GM12878 (cell line): ENCODE measurements at regions not wholly inside any gene's neighbourhood (a gene's known extent, or its start where the extent isn't known, plus 50 kb on each side); places are given as distances from the start of the nearest gene placed in this dataset.

Experiments used
- ATAC-seq: fragments of 200-7000 bp; cut with Tn5 transposase; 3 replicates; pipeline ENCODE4 v1.9.1; 2020; ENCODE audit warnings: mild to moderate bottlenecking, moderate library complexity
- BruUV-seq: library from RNA; stranded (reverse); fragments of 400-500 nt; replicated peaks from 2 replicates; lab custom pipeline; 2021; lab: Mats Ljungman, UMichigan
- CTCF ChIA-PET: fragments of 300-600 bp; sonication (Branson Sonifier 250); formaldehyde crosslinking; extraction: SDS; loops from one replicate; lab custom pipeline; 2021; ENCODE audit warnings: inconsistent platforms; lab: Yijun Ruan, JAX
- POLR2A ChIA-PET: fragments of 350-600 bp; formaldehyde crosslinking; extraction: SDS; loops from one replicate; lab custom pipeline; 2021; ENCODE audit warnings: inconsistent platforms; lab: Charles Lee
- RAD21 ChIA-PET: fragments of 300-600 bp; sonication (Branson Sonifier 250); formaldehyde crosslinking; loops from one replicate; lab custom pipeline; 2023; ENCODE audit warnings: antibody characterized with exemption; ENCODE audit not compliant: unreplicated experiment; lab: Charles Lee
- SMC1A ChIA-PET: fragments of 300-600 bp; sonication (Branson Sonifier 250); formaldehyde crosslinking; loops from one replicate; lab custom pipeline; 2023; ENCODE audit not compliant: unreplicated experiment, uncharacterized antibody; lab: Charles Lee
- DNase-seq: peaks from one replicate; pipeline ENCODE4 v3.0.0-alpha.2; 2011; ENCODE audit warnings: low read depth, low spot score
- FAIRE-seq: peaks from 3 replicates; lab custom pipeline; 2011; peaks lifted over from hg19 to GRCh38; lab: Jason Lieb, UNC
- H2AFZ ChIP-seq: 2 replicates; pipeline ENCODE4 v1.6.0; 2011; ENCODE audit warnings: low read depth, low read length, control low read depth; ENCODE audit not compliant: control insufficient read depth
- H3K27ac ChIP-seq: 2 replicates; pipeline ENCODE4 v1.5.1; 2011; ENCODE audit warnings: control low read depth; ENCODE audit not compliant: control insufficient read depth, insufficient read depth
- H3K27me3 ChIP-seq, 2 experiments: replicated peaks in 1 of 2; 2 replicates each; pipeline versions ENCODE4 v1.6.0 to v1.6.1; 2011; ENCODE audit warnings: low read length in 1 of 2; ENCODE audit not compliant: control insufficient read depth in 2 of 2, insufficient read depth in 2 of 2
- H3K36me3 ChIP-seq, 2 experiments: 2 replicates each; pipeline ENCODE4 v1.5.1; 2011; ENCODE audit warnings: low read length in 1 of 2; ENCODE audit not compliant: control insufficient read depth in 2 of 2, insufficient read depth in 2 of 2
- H3K4me1 ChIP-seq: 2 replicates; pipeline ENCODE4 v1.6.1; 2011; ENCODE audit warnings: mild to moderate bottlenecking, low read length, moderate library complexity, mixed read lengths; ENCODE audit not compliant: control insufficient read depth, insufficient read depth
- H3K4me2 ChIP-seq: 2 replicates; pipeline ENCODE4 v1.6.0; 2011; ENCODE audit warnings: control low read depth; ENCODE audit not compliant: control insufficient read depth, insufficient read depth
- H3K4me3 ChIP-seq: fragments of 200-600 bp; sonication (generic); 2 replicates; pipeline ENCODE4 v1.5.1; 2016
- H3K79me2 ChIP-seq: 2 replicates; pipeline ENCODE4 v1.6.0; 2011; ENCODE audit warnings: low read length; ENCODE audit not compliant: control insufficient read depth, insufficient read depth
- H3K9ac ChIP-seq: 2 replicates; pipeline ENCODE4 v1.8.0; 2011; ENCODE audit warnings: low read length, control low read depth, mixed read lengths; ENCODE audit not compliant: control insufficient read depth, insufficient read depth
- H3K9me3 ChIP-seq: replicated peaks from 3 replicates; pipeline ENCODE4 v1.5.1; 2011; ENCODE audit warnings: mild to moderate bottlenecking, low read length; ENCODE audit not compliant: control insufficient read depth, insufficient read depth
- H4K20me1 ChIP-seq: 2 replicates; pipeline ENCODE4 v1.6.0; 2011; ENCODE audit not compliant: control insufficient read depth, insufficient read depth
- ATF3 ChIP-seq: IDR thresholded peaks from 2 replicates; pipeline ENCODE4 v1.6.1; 2011; ENCODE audit warnings: low read depth, mild to moderate bottlenecking, low read length, moderate library complexity, borderline replicate concordance; ENCODE audit errors: extremely low read depth
- CHD4 ChIP-seq: fragments of 200-600 bp; sonication (generic); IDR thresholded peaks from 2 replicates; pipeline ENCODE4 v1.6.1; 2016; ENCODE audit warnings: mild to moderate bottlenecking
- GABPA ChIP-seq: IDR thresholded peaks from 2 replicates; pipeline ENCODE4 v1.6.1; 2014; ENCODE audit warnings: antibody characterized with exemption, low read depth, mild to moderate bottlenecking, inconsistent platforms
- MTA3 ChIP-seq: IDR thresholded peaks from 2 replicates; pipeline ENCODE4 v1.6.1; 2012; ENCODE audit warnings: low read length, inconsistent platforms, borderline replicate concordance
- SRF ChIP-seq, 2 experiments: IDR thresholded peaks; 2 replicates each; pipeline ENCODE4 v1.6.1; 2011; ENCODE audit warnings: low read depth in 2 of 2, low read length in 2 of 2, mild to moderate bottlenecking in 1 of 2, moderate library complexity in 1 of 2
- TCF12 ChIP-seq: IDR thresholded peaks from 2 replicates; pipeline ENCODE4 v1.6.1; 2011; ENCODE audit warnings: low read depth, mild to moderate bottlenecking, low read length
- USF2 ChIP-seq: IDR thresholded peaks from 2 replicates; pipeline ENCODE4 v1.6.1; 2011; ENCODE audit warnings: low read depth, low read length, improper control_type of control experiment, borderline replicate concordance
- WGBS: methylation state at CpG from one replicate; pipeline ENCODE4 v1.1.6; 2016; ENCODE audit warnings: low lambda C conversion rate; ENCODE audit not compliant: insufficient replicate concordance, insufficient coverage; ENCODE audit errors: missing lambda C conversion rate; 5-methylcytosine and 5-hydroxymethylcytosine counted together
- in situ Hi-C: fragments of 300-500 bp; cut with MboI; formaldehyde crosslinking; loops from 9 replicates; pipeline ENCODE4 v1.14.3; 2018; ENCODE audit warnings: mixed read lengths
- intact Hi-C: fragments of 100-400 bp; cut with micrococcal nuclease; formaldehyde crosslinking; loops from one replicate; pipeline ENCODE4 v1.14.2; 2022; ENCODE audit not compliant: unreplicated experiment

- WGBS, result 69% methylated on average over 13 of the region's 13 CpGs
- Histone ChIP-seq H3K4me1 (no peaks in the 10 kb centered on the region), H3K36me3 (no peaks in the 10 kb centered on the region), H3K27me3 (no peaks in the 10 kb centered on the region; a peak in 1 of 4 replicates), H3K4me3 (no peak overlapping the region), H2AFZ (no peak overlapping the region), H3K79me2 (no peaks in the 10 kb centered on the region), H3K4me2 (no peak overlapping the region), H3K27ac (no peak overlapping the region), H4K20me1 (no peaks in the 10 kb centered on the region), H3K9me3 (no peaks in the 10 kb centered on the region), H3K9ac (no peak overlapping the region)
- ChIA-PET RAD21 (no interaction called here), CTCF (no interaction called here), POLR2A (no interaction called here), SMC1A (no interaction called here)
- ATAC-seq (no peak), FAIRE-seq (no peak), DNase-seq (no peak)
- in situ Hi-C loops (no loop called here), intact Hi-C loops (no loop called here)
- TF ChIP-seq GABPA (no peak), CHD4 (no peak)
- no TSS peak for BruUV-seq
Measured at GRCh38 chr3:177547711-177548350, 350.5 kb upstream of the TBL1XR1 start.

- WGBS, result 86% methylated on average over 1 of the region's 1 CpG
- no peak overlapping the region for H3K4me2 ChIP-seq
- H4K20me1 ChIP-seq, result no peaks in the 10 kb centered on the region
- no peak overlapping the region for H3K4me3 ChIP-seq
- ChIA-PET CTCF (interaction anchor here (0.7 kb wide), 1 partner anchor 60 kb away, joined by 4 read pairs; no protein-coding TSS in a partner anchor), RAD21 (no interaction called here), SMC1A (no interaction called here), POLR2A (interaction anchor here (0.9 kb wide), 1 partner anchor 25 kb away, joined by 3 read pairs; no protein-coding TSS in a partner anchor)
- in situ Hi-C loops (no loop called here), intact Hi-C loops (no loop called here)
- H3K4me1 ChIP-seq, result no peaks in the 10 kb centered on the region
- no peak overlapping the region for H3K27ac ChIP-seq
- H3K79me2 ChIP-seq, result no peaks in the 10 kb centered on the region
- H3K9me3 ChIP-seq, result no peaks in the 10 kb centered on the region
- no peak for FAIRE-seq
- no peak for ATAC-seq
- BruUV-seq, result no TSS peak
- no peak for DNase-seq
- no peak overlapping the region for H2AFZ ChIP-seq
- no peak overlapping the region for H3K9ac ChIP-seq
- TF ChIP-seq MTA3 (no peak), ATF3 (no peak), USF2 (no peak), SRF (IDR thresholded peaks at IDR 0.05; ENCODE audit: low read depth in 2 of 2, low read length in 2 of 2) (no peak), TCF12 (no peak)
- no peaks in the 10 kb centered on the region for H3K27me3 ChIP-seq
- no peaks in the 10 kb centered on the region for H3K36me3 ChIP-seq
Measured at GRCh38 chr3:177550667-177551066, 353.4 kb upstream of the TBL1XR1 start.
